Endothelial cell of hepatic sinusoid (primary cell): ENCODE measurements at regions not wholly inside any gene's neighbourhood (a gene's known extent, or its start where the extent isn't known, plus 50 kb on each side); places are given as distances from the start of the nearest gene placed in this dataset.

Source experiments
- in situ Hi-C: cut with HindIII; loops from 2 replicates; pipeline ENCODE4 v1.10.0; 2017; ENCODE audit warnings: low sequenced_read_pairs

- in situ Hi-C loops: no loop called here
Measured at GRCh38 chr3:80113331-80113730, 345.5 kb upstream of the ROBO1 start.

DNA sequence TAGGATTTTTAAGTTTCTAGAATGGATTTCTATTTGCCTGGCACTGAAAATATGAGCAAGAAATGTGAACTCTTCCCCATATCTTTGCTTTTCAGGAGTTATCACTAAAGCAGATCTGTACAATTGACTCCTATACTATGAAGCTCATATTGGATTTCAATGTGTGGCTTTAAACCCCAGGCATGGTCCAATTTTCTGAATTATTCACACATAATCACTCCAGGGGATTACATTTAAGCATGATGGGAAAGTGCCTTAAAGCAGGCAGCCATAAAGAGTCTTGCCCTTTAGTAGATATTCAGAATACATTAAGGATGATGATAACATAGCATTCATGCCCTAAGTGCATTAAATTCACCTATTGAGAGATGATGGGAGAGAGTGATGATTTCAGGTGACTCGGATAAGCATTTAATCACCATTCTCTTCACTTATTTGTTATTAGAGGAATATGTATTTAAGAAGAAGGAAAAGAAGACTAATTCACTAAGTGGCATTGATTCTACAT lies 331.8 kb upstream of the ROBO1 start:
- in situ Hi-C loops: no loop called here

DNA sequence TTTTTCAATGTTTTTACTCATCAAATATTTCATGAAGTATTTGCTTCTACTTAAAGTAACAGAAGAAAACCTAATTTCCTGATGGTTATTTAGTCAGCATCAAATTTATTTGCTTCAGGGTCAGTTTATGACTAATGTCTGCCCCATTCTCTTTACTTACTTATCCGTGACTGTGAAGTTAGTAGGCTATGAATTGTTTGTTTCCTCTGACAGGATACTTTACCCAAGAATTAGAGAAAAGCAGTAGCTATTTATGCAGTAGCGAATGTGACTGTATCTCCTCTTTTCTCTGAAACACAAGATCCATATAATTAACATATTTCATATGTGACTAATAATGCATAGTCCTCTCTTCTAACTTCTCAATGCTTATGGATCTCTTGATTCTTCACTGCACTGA lies 329.9 kb upstream of the ROBO1 start:
- in situ Hi-C loops: no loop called here

DNA sequence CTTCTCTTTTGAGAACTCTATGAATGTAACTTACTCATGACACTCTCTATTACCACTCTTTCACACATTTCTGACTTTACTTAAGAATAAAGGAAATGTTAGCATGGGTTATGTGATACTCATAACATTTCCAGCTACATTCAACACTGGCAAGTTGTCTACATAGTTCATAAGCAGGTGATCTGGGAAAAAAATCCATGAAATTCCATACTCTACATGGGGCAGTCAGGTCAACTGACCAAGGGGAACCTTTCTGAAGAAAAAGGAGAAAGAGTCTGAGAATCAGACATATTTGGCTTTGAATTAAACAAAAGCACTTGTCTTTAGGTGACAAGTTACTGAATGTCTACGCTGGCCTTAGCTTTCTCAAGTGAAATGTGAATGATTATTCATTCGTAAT lies 329.1 kb upstream of the ROBO1 start:
- in situ Hi-C loops: no loop called here

DNA sequence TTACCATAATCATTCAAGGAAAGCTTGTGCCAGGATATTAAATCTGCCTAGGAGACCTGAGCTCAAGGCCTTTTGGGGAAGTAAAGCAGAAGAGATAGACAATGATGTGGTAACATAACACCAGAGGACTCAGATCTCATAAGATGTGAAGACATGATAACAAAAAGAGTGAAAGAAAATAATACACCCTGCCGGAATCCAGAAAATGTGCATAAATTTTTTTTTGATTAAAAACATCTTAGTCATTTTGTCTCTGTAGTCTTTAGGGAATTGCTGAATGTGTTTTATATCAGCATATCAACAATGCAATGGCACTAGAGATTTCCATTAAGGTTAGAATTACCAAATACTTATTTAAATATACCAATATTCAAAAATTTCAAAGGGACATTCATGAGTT lies 326.8 kb upstream of the ROBO1 start:
- in situ Hi-C loops: no loop called here

DNA sequence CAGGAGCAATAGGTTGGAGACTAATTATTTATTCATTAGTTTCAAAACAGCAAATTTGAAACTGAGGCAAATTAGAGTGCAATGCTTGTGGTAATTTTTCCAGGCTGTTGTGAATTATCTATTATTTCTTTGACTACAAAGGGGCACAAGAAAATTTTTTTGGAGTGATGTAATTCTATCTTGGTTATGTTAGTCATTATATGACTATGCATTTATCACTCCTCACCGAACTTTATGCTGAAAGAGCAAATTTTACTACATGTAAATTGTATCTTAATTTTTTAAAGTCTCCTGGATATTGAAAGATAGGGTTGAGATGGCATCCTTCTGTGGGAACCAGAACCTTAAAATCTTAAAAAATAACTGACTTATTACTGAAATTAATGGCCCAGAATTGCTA lies 320.0 kb upstream of the ROBO1 start:
- in situ Hi-C loops: no loop called here

GRCh38 chr3:80086426-80086825 lies 318.6 kb upstream of the ROBO1 start:
- in situ Hi-C loops: no loop called here

- in situ Hi-C loops: no loop called here
Measured at GRCh38 chr3:80079886-80080285, 312.1 kb upstream of the ROBO1 start.

DNA sequence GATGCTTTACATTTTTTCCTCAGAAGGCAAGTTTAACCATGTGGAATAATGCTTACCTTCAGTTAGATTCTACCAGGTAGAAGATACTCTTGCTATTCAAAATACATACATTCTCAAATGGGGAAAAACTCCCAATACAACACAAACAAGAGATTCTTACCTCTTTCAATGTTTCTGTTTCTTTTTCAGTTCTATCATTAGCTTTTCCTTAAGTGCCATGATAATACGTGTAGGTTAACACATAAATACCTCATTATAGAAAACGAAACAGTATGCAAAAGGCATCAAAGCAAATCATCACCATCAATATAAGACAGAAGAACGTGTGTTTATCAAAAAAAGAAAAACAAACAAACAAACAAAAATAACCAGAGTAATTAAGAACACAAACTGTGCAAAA lies 300.7 kb upstream of the ROBO1 start:
- in situ Hi-C loops: no loop called here

GRCh38 chr3:80063535-80063934 lies 295.7 kb upstream of the ROBO1 start:
- in situ Hi-C loops: no loop called here

DNA sequence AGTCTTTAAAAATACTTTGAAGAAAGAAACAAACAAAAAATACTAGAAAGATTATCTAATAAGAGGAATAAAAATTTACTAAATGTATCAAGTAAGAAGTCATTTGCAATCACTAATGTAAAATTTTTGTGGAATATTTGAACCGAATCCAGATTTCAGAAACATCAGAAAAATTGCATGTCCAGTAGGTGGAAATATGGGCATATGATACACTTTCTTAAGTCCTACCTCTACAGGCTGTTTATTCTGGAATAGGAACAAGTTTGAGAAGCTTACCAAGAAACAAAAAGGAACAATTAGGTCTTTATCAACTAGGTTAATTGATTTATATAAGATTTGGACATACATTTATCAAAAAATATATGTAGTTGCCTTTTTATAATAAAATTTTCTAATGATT lies 292.9 kb upstream of the ROBO1 start:
- in situ Hi-C loops: no loop called here

- in situ Hi-C loops: no loop called here
Measured at GRCh38 chr3:80055306-80055705, 287.5 kb upstream of the ROBO1 start.

- in situ Hi-C loops: no loop called here
Measured at GRCh38 chr3:80052271-80052670, 284.5 kb upstream of the ROBO1 start.

DNA sequence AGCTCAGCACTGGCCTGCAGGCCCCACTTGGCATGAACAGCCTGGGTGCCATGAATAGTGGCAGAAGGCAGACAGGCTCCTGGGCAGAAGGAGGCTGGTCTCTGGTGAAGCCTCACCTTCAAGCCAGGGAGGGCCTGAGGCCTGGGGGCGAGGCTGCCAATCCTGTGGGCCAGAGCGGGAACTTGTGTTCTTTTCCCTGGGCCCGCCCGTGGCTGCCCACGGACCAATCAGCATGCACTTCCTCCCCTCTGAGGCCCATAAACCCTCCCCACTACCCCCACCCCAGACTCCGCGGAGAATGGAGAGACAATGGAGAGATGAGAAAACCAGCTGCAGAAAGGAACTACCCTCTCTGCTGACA lies 283.8 kb upstream of the ROBO1 start:
- in situ Hi-C loops: no loop called here

DNA sequence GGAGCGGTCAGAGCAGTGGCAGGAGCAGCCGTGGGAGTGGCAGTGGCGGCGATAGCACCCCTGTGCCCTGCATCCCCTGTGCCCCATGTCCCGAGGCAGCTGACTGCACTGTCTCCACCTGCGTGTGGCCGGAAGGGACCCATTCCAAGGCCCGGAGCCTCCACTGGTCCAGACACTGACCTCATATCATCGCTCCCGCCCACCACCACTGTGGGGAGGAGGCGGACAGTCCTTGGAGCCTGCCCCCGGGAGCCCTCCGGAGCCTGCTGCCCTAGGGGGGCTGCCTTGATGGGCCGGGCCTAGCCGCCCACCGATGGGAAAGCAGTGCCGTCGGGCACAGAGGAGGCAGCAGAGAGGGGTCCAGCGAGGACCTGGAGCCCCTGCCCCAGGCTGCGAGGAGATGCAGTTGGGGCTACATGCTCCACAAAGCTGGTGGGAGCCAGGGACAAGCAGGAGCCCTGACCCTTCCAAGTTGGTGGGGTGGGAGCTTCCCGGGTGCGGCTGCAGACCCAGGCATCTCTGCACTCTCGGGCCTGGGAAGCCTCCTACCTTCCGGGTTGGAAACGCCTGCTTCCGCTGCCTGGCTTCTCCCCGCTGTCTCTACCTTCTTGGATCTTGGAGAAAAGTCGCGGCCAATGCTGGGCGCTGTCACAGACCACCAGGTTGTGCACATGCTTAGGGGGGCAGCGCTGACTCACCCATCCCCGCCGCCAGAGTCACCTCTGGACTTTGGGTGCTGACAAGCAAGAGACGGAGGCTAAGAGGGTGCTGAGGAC lies 283.2 kb upstream of the ROBO1 start:
- in situ Hi-C loops: no loop called here

DNA sequence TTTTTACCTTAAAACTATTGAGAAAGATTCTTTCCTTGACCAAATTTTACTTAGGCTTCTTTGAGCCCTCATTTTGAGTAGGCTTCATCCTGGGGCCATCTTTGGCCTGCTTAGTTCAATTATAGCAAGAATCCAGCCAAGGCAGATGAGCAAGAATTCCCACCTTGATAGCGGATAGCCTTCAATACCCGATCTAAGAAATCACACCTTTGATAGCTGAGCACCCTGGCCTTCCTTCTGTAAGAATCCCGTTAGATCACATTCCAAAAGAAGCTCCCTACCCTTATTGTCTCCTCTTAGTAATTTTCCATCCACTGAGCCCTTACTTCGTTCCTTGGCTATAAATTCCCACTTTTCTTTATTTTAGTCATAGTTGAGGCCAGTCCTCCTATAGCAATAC lies 275.4 kb upstream of the ROBO1 start:
- in situ Hi-C loops: no loop called here

DNA sequence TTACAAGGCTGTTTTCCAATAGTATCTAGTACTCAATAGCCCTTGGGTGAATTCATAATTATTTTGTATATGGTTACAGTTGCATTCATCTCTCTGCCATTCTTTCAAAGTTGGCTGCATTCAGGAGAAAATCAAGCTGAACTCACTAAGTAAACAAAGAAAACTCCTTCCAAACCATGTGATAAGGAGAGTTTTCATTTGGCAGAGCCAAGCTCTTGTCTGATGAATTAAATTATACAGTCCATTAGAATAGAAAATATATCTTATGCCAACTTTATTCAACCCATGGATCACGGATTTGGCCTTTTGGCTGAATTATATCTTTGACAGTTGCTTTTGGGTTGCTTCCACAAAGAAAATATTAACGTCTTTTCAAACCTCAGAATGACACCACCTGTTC lies 272.3 kb upstream of the ROBO1 start:
- in situ Hi-C loops: no loop called here

GRCh38 chr3:80036176-80036575 lies 268.4 kb upstream of the ROBO1 start:
- in situ Hi-C loops: no loop called here

- in situ Hi-C loops: no loop called here
Measured at GRCh38 chr3:80035021-80035420, 267.2 kb upstream of the ROBO1 start.

- in situ Hi-C loops: no loop called here
Measured at GRCh38 chr3:80023010-80023409, 255.2 kb upstream of the ROBO1 start.

DNA sequence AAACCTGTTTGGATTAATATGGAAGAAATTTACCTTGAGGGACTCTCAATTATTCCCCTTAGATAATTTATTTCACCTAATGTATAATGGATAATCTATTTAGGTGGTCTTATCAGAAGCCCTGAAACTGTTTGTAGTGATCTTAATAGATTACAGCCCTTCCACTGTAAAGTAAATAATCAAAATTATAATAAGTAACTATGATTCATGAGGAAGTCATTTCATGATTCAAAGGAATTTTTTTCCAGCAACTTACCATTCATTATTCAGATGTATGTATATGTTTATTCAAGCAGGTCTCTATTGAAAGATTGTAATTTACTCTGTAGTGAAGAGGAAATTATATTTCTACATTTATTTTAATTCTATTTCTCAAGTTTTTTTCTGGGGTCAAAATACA lies 250.6 kb upstream of the ROBO1 start:
- in situ Hi-C loops: no loop called here

DNA sequence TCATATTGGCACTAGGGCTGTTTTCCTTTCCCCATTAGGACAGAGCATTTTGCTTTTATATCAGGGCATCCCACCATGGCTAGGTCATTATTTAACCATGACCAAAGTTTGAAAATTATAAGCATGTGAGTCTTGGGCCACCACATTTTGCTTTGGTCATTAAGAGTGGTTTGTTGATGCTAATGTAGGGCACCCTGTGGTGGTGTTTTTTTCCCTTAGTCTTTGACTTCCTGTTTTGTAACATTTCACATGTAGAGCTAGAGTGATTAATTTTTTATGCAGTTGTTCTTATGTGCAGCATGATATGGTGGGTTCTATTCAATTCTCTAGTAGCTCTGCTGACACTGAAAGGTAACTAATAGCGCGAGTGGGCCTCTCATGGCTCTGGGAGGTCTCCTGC lies 249.6 kb upstream of the ROBO1 start:
- in situ Hi-C loops: no loop called here

GRCh38 chr3:80014576-80014975 lies 246.8 kb upstream of the ROBO1 start:
- in situ Hi-C loops: no loop called here
